ENCODE measurements at regions not wholly inside any gene's neighbourhood (a gene's known extent, or its start where the extent isn't known, plus 50 kb on each side); places are given as distances from the start of the nearest gene placed in this dataset.

- TF ChIP-seq CTCF (IDR thresholded peaks at IDR 0.05) (no peak), POLR2A (IDR thresholded peaks at IDR 0.05) (no peak)
Measured at GRCh38 chr11:116567721-116568242, 205.0 kb downstream of the BUD13 start.

All from suprapubic skin (tissue), 3 donors.